Uterus (tissue), 2 donors: ENCODE measurements at regions not wholly inside any gene's neighbourhood (a gene's known extent, or its start where the extent isn't known, plus 50 kb on each side); places are given as distances from the start of the nearest gene placed in this dataset.

Source experiments
- CTCF ChIP-seq, 4 experiments: fragments of 200-600 bp in 2 of 4; fragments of 450-650 bp in 2 of 4; sonication (generic) in 2 of 4; IDR thresholded peaks; one replicate each; pipeline ENCODE4 v1.5.1; 2016 to 2019; ENCODE audit warnings: antibody characterized with exemption in 4 of 4, mild to moderate bottlenecking in 2 of 4, moderate library complexity in 1 of 4
- POLR2A ChIP-seq, 2 donors: fragments of 450-650 bp; IDR thresholded peaks; one replicate each; pipeline ENCODE4 v1.6.1; 2016; ENCODE audit warnings: antibody characterized with exemption in 2 of 2, mild to moderate bottlenecking in 1 of 2, moderate library complexity in 1 of 2

- no peak for TF ChIP-seq CTCF (IDR thresholded peaks at IDR 0.05)
- TF ChIP-seq POLR2A (IDR thresholded peaks at IDR 0.05), result no peak
Observed at GRCh38 chr10:113446739-113447138, 106.1 kb upstream of the HABP2 start.
